ENCODE measurements at regions not wholly inside any gene's neighbourhood (a gene's known extent, or its start where the extent isn't known, plus 50 kb on each side); places are given as distances from the start of the nearest gene placed in this dataset.

DNA sequence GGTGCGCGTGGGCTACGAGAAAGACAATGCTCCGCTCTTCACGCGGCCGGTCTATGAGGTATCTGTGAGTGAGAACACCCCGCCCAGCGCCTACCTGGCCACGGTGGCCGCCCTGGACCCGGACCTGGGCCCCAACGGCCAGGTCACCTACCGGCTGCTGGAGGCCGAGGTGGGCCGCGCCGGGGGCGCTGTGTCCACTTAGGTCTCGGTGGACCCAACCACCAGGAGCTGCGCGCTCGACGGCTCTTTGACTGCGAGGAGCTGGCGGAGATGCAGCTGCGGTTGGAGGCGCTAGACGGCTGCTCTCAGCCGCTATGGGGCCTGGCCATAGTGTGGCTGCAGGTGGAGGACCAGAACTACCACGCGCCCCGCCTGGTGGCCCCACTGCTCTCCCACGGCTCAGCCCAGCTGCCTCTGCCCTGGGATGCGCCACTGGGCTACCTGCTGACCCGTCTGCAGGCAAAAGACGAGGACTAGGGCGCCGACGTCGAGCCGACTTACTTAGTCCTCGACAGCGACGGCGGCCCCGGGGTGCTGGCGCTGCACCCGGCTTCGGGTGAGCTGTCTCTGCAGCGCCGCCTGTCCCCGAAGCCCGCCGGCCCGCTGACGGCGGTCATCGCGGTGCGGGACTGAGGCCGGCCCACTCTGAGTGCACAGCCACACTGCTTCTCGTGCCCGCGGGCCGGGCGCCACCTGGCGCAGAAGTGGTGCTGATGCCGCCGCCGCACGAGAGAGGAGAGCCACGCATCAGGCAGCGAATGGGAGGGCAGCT lies 173.0 kb downstream of the OLFM4 start:
- DNase-seq (ENCODE audit: low spot score): no peak

GRCh38 chr13:53204598-53204997 lies 176.0 kb downstream of the OLFM4 start:
- no peak for DNase-seq (ENCODE audit: low spot score)

GRCh38 chr13:53206455-53206854 lies 177.8 kb downstream of the OLFM4 start:
- peak; percentile 31 for DNase-seq (ENCODE audit: low spot score)

- DNase-seq (ENCODE audit: low spot score): no peak
Measured at GRCh38 chr13:53207556-53207955, 178.9 kb downstream of the OLFM4 start.

- peak; percentile 66 for DNase-seq (ENCODE audit: low spot score)
Measured at GRCh38 chr13:53214433-53214832, 185.8 kb downstream of the OLFM4 start.

DNA sequence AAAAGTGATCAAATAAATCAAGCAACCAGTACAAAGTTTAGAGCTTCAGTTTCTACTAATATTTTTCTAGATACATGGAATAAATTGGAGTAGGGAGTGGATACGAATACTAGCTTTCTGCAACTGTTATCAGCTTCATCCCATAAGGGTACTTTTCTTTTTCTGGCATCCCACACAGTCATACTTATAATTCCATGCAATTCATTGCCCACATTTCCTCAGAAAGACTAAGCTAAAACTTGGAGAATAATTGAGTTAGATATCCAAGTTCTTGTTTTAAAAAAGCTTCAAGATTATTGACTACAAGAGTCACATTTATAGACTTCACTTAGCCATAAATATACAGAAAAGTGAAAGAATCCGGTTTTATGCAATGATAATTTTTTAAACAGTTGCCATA lies 186.9 kb downstream of the OLFM4 start:
- DNase-seq (ENCODE audit: low spot score): no peak

DNA sequence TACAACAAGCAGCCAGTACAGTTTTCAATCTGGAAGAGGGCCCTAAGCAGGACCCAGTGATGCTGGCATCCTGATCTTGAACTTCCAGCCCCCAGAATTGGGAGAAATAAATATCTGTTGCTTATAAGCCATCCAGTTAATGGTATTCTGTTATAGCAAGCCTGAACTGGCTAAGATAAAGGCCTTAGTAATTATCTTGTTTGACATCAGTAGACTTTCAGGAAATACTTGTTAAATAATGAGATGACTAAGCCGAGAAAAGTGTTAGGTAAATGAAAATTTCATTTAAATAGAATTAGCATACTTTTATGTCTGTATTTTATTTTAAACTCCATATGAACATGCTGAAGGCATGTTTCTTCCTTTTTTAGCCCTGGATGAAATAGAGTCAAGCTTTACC lies 188.2 kb downstream of the OLFM4 start:
- DNase-seq (ENCODE audit: low spot score): no peak

GRCh38 chr13:53217194-53217593 lies 188.6 kb downstream of the OLFM4 start:
- DNase-seq (ENCODE audit: low spot score): no peak

DNA sequence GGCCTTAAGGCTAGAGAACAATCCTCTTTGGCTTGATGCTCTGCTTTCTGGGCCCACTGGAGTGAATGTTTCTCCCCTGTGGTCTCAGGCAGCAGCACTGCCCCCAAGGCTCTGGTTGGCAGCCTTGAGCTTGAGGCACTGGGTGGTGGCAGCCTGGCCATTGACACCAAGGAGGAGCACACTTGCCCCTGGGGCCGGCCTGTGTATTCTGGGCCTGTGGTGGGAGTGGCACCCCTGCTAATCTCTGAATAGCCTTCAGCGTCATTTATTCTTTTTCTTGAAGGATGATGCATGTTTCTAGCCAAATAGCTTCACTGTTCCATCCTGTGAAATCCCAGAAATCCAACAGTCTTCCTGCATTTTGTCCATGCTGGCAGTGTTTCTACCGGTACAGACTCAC lies 191.4 kb downstream of the OLFM4 start:
- DNase-seq (ENCODE audit: low spot score): no peak

- DNase-seq (ENCODE audit: low spot score): no peak
Measured at GRCh38 chr13:53237696-53238095, 209.1 kb downstream of the OLFM4 start.

DNA sequence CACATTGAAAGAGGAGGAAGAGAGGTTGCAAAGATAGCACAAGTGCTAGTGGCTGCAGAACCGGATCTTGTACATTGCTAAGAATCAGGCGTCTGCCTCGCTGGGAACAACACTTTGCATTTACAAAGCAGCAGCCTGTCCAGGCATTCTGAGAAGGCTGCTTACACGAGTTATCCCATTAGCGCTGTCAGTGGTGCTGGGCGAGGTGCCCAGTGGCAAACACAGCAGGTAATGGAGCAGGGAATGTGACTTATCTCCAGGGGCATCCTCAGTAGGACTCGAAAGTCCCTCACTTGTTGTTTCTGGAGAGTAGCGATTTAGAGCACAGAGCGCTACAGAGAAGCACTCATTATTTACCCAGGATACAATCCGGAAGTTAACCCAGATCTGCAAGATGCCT lies 209.6 kb downstream of the OLFM4 start:
- DNase-seq (ENCODE audit: low spot score): no peak

DNA sequence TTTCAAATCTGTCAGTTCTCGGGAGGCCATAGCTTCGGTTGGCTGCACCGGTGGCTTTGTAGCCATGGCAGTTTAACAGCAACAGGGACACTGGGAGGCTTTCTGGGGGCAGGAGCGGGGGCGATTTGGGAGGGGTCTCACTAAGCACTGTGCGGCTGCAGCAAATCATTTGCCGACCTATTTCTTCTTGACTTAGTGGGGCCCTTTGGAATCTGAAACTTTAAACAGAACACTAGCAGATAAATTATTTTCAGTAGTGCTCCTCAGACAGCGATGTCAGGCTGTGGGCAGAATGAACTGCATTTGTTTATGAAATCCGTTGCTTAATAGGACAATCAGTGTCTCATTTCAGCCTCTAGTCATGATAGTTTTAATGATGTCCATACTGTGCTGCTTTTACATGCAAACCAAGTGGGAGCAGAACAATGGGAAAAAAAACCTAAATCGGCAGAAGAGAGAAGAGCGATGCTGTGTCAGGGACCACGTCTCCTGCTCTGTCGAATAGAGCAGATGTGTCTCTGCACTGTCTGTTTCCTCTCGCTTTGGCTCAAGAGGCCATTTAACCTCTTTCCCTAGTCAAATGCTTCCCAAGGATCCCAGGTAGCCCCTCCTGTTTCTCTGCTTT lies 211.9 kb downstream of the OLFM4 start:
- DNase-seq (ENCODE audit: low spot score): no peak

DNA sequence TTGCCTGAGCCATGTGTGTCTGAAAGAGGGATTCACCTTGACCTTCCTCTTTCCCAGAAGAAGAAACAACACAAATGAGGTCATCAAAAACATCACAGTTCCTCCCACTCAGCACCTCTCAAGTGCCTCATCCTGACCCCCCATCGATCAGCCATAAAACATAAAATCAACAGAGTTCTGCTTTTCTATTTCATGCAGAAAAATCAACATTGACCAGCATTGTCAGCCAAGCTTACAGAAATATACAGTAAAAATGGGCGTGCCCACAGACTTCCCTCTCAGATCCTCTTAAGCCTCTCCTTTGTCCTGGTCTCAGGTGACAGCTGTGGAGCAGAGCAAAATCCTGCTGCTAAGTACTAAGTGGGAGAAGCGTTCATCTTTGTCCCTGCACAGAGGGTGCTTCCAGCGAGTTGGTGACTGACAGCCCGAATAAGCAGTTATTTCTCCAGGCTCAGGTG lies 213.3 kb downstream of the OLFM4 start:
- no peak for DNase-seq (ENCODE audit: low spot score)

DNA sequence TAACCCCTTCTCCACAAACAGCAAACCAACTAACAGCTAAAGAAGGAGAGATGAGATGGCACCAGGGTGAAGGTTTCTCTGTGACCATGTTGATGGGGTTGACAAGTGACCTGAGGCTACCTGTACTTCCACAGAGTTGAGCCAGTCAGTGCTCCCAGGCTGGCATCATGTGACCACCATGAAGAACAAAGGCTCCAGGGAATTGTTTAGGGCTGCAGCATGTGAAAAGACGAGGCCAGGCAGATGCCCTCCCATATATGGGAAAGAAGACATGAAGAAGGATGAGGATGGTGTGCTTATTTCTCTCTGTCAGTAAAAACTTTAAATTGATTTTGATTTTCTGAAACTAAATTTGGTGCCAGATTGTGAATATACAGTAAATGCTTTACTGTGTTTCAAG lies 220.6 kb downstream of the OLFM4 start:
- DNase-seq (ENCODE audit: low spot score): no peak

GRCh38 chr13:53250272-53250875 lies 221.8 kb downstream of the OLFM4 start:
- peak; percentile 84 for DNase-seq (ENCODE audit: low spot score)

DNA sequence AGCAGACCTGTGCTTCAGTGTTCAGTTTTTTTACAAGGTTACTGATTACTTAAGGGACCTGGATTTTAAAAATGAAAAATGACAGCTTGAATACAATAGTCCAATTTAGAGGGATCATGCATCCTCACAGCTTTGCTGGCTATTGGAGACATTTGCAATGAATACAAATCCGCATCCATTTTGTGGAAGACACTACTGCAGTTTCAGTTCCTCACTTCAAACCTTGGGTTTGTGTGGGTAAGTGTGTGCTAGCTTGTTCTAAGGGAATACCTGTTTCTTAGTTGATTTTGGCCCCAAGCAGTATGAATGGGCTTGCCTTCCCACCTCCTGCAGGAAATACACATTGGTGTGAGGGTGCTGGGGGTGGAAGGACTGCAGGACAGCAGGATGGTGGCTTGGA lies 222.4 kb downstream of the OLFM4 start:
- DNase-seq (ENCODE audit: low spot score): no peak

DNA sequence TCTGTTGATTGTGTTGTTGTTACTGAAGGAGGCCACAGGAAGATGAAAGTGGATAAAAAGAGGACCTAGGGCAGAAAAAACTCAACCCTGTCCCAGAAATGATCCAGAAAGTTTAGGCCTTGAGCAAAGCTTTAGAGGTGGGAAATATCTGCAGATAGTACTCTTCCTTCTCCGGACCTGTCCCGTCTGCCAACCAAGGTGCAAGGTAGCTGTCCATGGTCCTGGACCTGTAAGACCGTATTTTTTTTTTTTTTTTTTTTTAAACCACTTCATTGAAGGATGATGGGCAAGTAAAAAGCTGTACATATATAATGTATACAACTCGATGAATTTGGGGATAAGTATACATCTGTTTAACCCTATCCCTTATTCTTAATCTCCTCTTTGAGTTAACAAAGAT lies 225.9 kb downstream of the OLFM4 start:
- no peak for DNase-seq (ENCODE audit: low spot score)

GRCh38 chr13:53255795-53256194 lies 227.2 kb downstream of the OLFM4 start:
- no peak for DNase-seq (ENCODE audit: low spot score)

DNA sequence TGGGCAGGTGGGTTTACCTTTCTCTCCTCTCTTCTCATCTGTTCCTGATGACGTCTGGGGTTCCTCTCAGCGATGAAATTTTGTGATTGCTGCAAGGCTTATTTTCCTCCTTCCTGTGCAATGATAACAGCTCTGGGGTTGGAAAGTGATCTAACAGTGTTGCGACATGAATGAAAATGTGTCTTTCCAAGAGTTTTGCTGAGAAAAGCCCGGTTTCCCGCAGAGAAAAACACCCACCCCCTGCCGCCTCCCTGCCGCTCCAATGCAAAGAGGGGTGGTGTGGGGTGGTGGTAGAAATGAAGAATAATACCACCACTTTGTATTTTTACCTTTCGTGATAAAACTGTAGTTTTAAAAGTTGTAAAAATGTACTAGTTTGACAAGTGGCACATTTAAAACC lies 232.0 kb downstream of the OLFM4 start:
- DNase-seq (ENCODE audit: low spot score): no peak

GRCh38 chr13:53264751-53265385 lies 236.3 kb downstream of the OLFM4 start:
- no peak for DNase-seq (ENCODE audit: low spot score)

- DNase-seq (ENCODE audit: low spot score): no peak
Measured at GRCh38 chr13:53266757-53267156, 238.1 kb downstream of the OLFM4 start.

DNA sequence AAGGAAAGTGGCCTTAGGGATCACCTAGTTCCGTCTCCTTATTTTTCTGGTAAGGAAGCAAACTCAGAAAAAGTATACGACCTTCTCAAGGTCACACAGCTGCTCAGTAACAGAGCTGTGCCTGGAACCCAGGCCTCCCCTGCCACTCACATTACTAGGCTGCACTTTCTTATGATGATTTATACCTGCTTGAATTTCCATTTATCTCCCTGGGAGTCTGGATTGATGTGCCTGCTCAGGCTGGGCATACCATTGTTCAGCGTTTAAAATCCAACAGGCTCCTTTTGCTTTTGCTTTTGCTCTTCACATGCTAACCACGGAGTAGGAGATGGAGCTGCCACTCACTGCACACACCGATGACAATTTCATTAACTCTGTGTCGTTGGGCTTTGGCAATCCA lies 241.0 kb downstream of the OLFM4 start:
- no peak for DNase-seq (ENCODE audit: low spot score)

DNA sequence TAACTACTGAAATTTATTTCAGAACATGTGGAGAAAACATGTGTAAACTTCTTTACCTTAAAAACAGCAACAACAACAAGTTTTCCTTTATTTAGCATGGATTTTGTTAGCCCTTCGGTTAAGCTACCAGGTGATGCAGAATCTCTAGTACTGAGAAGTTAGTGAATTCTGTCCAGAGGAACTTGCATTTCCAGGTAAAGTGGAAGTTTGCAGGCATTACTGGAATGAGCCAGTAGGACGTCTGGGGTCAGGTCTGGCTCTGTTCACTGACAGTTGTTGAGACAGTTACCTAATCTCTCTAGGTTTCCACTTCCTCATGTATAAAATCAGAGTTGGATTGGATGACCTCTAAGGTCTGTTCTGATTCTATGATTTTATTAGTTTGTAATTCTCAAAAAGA lies 244.3 kb downstream of the OLFM4 start:
- DNase-seq (ENCODE audit: low spot score): no peak

Measured in SK-N-DZ (cell line).